Esophagus muscularis mucosa (tissue), 3 donors: ENCODE measurements at regions not wholly inside any gene's neighbourhood (a gene's known extent, or its start where the extent isn't known, plus 50 kb on each side); places are given as distances from the start of the nearest gene placed in this dataset.

Experiments
- CTCF ChIP-seq, 3 experiments: fragments of 200-600 bp in 2 of 3; fragments of 450-650 bp in 1 of 3; sonication (generic) in 2 of 3; IDR thresholded peaks; one replicate each; pipeline ENCODE4 v1.5.1; 2017 to 2019; ENCODE audit warnings: antibody characterized with exemption in 3 of 3, mild to moderate bottlenecking in 2 of 3, moderate library complexity in 1 of 3
- POLR2A ChIP-seq: fragments of 450-650 bp; IDR thresholded peaks from one replicate; pipeline ENCODE4 v1.6.1; 2017; ENCODE audit warnings: antibody characterized with exemption, moderate library complexity, mild to moderate bottlenecking, low read depth

DNA sequence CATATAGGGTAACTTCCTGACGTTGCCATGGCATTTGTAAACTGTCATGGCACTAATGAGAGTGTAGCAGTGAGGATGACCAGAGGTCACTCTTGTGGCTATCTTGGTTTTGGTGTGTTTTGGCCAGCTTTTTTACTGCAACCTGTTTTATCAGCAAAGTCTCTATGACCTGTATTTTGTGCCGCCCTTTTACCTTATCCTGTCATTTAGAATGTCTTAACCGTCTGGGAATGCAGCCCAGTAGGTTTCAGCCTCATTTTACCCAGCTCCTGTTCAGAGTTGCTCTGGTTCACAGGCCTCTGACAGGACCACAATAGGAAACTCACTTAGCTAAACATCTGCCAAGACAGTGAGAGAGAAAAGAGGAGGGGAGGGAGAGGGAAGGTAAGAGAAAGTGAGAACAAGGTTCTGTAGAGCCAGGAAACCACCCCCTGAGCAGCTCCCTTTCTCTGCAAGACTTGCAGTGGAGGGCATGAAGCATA is 64.8 kb upstream of the PLEKHG3 start:
- TF ChIP-seq POLR2A: no peak
- no peak for TF ChIP-seq CTCF (IDR thresholded peaks at IDR 0.05)
